Sigmoid colon (tissue), 4 donors: ENCODE measurements at regions not wholly inside any gene's neighbourhood (a gene's known extent, or its start where the extent isn't known, plus 50 kb on each side); places are given as distances from the start of the nearest gene placed in this dataset.

Source experiments
- CTCF ChIP-seq, 4 experiments: fragments of 450-650 bp in 3 of 4; fragments of 200-600 bp in 1 of 4; IDR thresholded peaks; one replicate each; pipeline ENCODE4 v1.5.1; 2016 to 2019; ENCODE audit warnings: antibody characterized with exemption in 4 of 4, mild to moderate bottlenecking in 3 of 4, moderate library complexity in 2 of 4
- EP300 ChIP-seq, 4 donors: sonication (generic); formaldehyde crosslinking; IDR thresholded peaks; one replicate each; pipeline ENCODE4 v1.6.1; 2017; ENCODE audit warnings: antibody characterized with exemption in 4 of 4

GRCh38 chr17:16853661-16854320 lies 118.1 kb downstream of the TNFRSF13B start:
- TF ChIP-seq CTCF (IDR thresholded peaks at IDR 0.05) (no peak), EP300 (IDR thresholded peaks at IDR 0.05) (no peak)
